Neural cell (in vitro differentiated cells): ENCODE measurements at regions not wholly inside any gene's neighbourhood (a gene's known extent, or its start where the extent isn't known, plus 50 kb on each side); places are given as distances from the start of the nearest gene placed in this dataset.

Source experiments
- EP300 ChIP-seq: fragments of 450-650 bp; conservative IDR thresholded peaks from 2 replicates; pipeline ENCODE4 v1.6.1; 2014; ENCODE audit warnings: antibody characterized with exemption, mild to moderate bottlenecking, moderate library complexity; ENCODE audit not compliant: poor library complexity, severe bottlenecking
- EZH2 ChIP-seq: fragments of 200-600, 300-800 bp; shearing (Covaris generic), sonication (generic); IDR thresholded peaks from 2 replicates; pipeline ENCODE4 v1.6.1; 2014; ENCODE audit warnings: antibody characterized with exemption, low read length, borderline replicate concordance, mild to moderate bottlenecking; ENCODE audit not compliant: insufficient read depth, poor library complexity, severe bottlenecking
- MXI1 ChIP-seq: fragments of 450-650 bp; conservative IDR thresholded peaks from 2 replicates; pipeline ENCODE4 v1.6.1; 2014; ENCODE audit warnings: antibody characterized with exemption, mild to moderate bottlenecking; ENCODE audit not compliant: poor library complexity, severe bottlenecking
- POLR2AphosphoS5 ChIP-seq: IDR thresholded peaks from 2 replicates; pipeline ENCODE4 v1.6.1; 2012
- SMC3 ChIP-seq: fragments of 450-650 bp; conservative IDR thresholded peaks from 2 replicates; pipeline ENCODE4 v1.6.1; 2014; ENCODE audit warnings: antibody characterized with exemption, mild to moderate bottlenecking, moderate library complexity; ENCODE audit not compliant: poor library complexity
- TAF1 ChIP-seq: IDR thresholded peaks from 2 replicates; pipeline ENCODE4 v1.6.1; 2012; ENCODE audit warnings: low read depth
- TF ChIP-seq, protein P1 (sequence below): fragments of 450-650 bp; IDR thresholded peaks from 2 replicates; pipeline ENCODE4 v1.5.1; 2014; ENCODE audit warnings: antibody characterized with exemption, mild to moderate bottlenecking, moderate library complexity; ENCODE audit not compliant: poor library complexity, severe bottlenecking
- TF ChIP-seq, protein P2 (sequence below): IDR thresholded peaks from 2 replicates; pipeline ENCODE4 v1.6.1; 2012; ENCODE audit warnings: borderline replicate concordance

DNA sequence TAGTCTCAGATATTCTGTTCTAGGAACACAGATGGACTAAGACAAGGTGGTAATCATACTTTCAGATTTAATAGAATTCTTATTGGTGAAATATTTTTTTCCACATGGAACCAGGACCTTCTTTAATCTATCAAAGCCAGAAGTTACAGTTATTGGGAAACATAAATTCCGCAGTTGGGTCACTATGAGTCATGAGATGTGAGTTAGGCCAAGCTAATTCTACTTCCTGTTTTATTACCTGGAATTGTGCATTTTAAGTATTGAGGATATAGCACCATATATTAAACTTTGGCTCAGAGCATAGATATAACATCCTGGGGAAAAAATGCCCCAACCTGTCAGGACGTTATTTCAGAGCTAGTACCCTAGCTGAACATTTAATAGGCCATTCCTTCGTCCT, 96.4 kb upstream of the P3H2 start:
- TF ChIP-seq, protein P1, sequence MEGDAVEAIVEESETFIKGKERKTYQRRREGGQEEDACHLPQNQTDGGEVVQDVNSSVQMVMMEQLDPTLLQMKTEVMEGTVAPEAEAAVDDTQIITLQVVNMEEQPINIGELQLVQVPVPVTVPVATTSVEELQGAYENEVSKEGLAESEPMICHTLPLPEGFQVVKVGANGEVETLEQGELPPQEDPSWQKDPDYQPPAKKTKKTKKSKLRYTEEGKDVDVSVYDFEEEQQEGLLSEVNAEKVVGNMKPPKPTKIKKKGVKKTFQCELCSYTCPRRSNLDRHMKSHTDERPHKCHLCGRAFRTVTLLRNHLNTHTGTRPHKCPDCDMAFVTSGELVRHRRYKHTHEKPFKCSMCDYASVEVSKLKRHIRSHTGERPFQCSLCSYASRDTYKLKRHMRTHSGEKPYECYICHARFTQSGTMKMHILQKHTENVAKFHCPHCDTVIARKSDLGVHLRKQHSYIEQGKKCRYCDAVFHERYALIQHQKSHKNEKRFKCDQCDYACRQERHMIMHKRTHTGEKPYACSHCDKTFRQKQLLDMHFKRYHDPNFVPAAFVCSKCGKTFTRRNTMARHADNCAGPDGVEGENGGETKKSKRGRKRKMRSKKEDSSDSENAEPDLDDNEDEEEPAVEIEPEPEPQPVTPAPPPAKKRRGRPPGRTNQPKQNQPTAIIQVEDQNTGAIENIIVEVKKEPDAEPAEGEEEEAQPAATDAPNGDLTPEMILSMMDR, result no peak
- TF ChIP-seq MXI1 (no peak), SMC3 (no peak), TAF1 (no peak), EZH2 (no peak), POLR2AphosphoS5 (no peak), EP300 (no peak)
- TF ChIP-seq, protein P2, sequence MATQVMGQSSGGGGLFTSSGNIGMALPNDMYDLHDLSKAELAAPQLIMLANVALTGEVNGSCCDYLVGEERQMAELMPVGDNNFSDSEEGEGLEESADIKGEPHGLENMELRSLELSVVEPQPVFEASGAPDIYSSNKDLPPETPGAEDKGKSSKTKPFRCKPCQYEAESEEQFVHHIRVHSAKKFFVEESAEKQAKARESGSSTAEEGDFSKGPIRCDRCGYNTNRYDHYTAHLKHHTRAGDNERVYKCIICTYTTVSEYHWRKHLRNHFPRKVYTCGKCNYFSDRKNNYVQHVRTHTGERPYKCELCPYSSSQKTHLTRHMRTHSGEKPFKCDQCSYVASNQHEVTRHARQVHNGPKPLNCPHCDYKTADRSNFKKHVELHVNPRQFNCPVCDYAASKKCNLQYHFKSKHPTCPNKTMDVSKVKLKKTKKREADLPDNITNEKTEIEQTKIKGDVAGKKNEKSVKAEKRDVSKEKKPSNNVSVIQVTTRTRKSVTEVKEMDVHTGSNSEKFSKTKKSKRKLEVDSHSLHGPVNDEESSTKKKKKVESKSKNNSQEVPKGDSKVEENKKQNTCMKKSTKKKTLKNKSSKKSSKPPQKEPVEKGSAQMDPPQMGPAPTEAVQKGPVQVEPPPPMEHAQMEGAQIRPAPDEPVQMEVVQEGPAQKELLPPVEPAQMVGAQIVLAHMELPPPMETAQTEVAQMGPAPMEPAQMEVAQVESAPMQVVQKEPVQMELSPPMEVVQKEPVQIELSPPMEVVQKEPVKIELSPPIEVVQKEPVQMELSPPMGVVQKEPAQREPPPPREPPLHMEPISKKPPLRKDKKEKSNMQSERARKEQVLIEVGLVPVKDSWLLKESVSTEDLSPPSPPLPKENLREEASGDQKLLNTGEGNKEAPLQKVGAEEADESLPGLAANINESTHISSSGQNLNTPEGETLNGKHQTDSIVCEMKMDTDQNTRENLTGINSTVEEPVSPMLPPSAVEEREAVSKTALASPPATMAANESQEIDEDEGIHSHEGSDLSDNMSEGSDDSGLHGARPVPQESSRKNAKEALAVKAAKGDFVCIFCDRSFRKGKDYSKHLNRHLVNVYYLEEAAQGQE, result no peak
